SK-N-SH (cell line): ENCODE measurements at regions not wholly inside any gene's neighbourhood (a gene's known extent, or its start where the extent isn't known, plus 50 kb on each side); places are given as distances from the start of the nearest gene placed in this dataset.

ENCODE experiments used
- CTCF ChIA-PET: fragments of 300-600, 350-600 bp; formaldehyde crosslinking; extraction: SDS; loops from one replicate; lab custom pipeline; 2021; lab: Yijun Ruan, JAX
- POLR2A ChIA-PET: fragments of 350-600 bp; sonication (Branson Sonifier 250); formaldehyde crosslinking; extraction: SDS; loops from one replicate; lab custom pipeline; 2020; ENCODE audit warnings: antibody characterized with exemption, inconsistent platforms; lab: Yijun Ruan, JAX
- DNase-seq: peaks from one replicate; pipeline ENCODE4 v3.0.0; 2012
- H2AFZ ChIP-seq: fragments of 200-600 bp; sonication (generic); 2 replicates; pipeline ENCODE4 v1.8.1; 2016; ENCODE audit warnings: antibody characterized with exemption, mild to moderate bottlenecking, low read depth
- H3F3A ChIP-seq: fragments of 200-600 bp; sonication (generic); replicated peaks from 2 replicates; pipeline ENCODE3; 2016; ENCODE audit warnings: antibody characterized with exemption, mild to moderate bottlenecking; ENCODE audit not compliant: insufficient read depth
- H3K27ac ChIP-seq, 2 experiments: fragments of 200-500 bp in 1 of 2; fragments of 200-600 bp in 1 of 2; sonication (Bioruptor generic) in 1 of 2; sonication (generic), shearing (Covaris generic) in 1 of 2; 2 replicates each; pipeline versions ENCODE4 v1.5.1 to v1.6.1; 2014 to 2016; ENCODE audit warnings: low read depth in 2 of 2, inconsistent platforms in 1 of 2, low read length in 1 of 2, mild to moderate bottlenecking in 1 of 2, mixed read lengths in 1 of 2
- H3K27me3 ChIP-seq: fragments of 200-600 bp; sonication (generic), shearing (Covaris generic); 2 replicates; pipeline ENCODE4 v1.6.1; 2016; ENCODE audit warnings: mixed run types; ENCODE audit not compliant: insufficient read depth
- H3K36me3 ChIP-seq, 2 experiments: fragments of 200-500 bp in 1 of 2; fragments of 200-600 bp in 1 of 2; sonication (Bioruptor generic) in 1 of 2; sonication (generic) in 1 of 2; replicated peaks in 1 of 2; 2 replicates each; pipeline versions ENCODE3 to v1.5.1; 2014 to 2016; ENCODE audit warnings: low read length in 1 of 2, mild to moderate bottlenecking in 1 of 2; ENCODE audit not compliant: insufficient read depth in 2 of 2, control insufficient read depth in 1 of 2
- H3K4me1 ChIP-seq, 2 experiments: fragments of 200-500 bp in 1 of 2; fragments of 200-600 bp in 1 of 2; sonication (Bioruptor generic) in 1 of 2; sonication (generic), shearing (Covaris generic) in 1 of 2; 2 replicates each; pipeline versions ENCODE4 v1.5.1 to v1.6.1; 2014 to 2016; ENCODE audit warnings: low read depth in 1 of 2, low read length in 1 of 2, mixed run types in 1 of 2; ENCODE audit not compliant: insufficient read depth in 2 of 2, control insufficient read depth in 1 of 2
- H3K4me2 ChIP-seq: fragments of 200-600 bp; sonication (generic), shearing (Covaris generic); 2 replicates; pipeline ENCODE4 v1.6.1; 2017; ENCODE audit warnings: mixed run types
- H3K4me3 ChIP-seq, 2 experiments: fragments of 200-500 bp in 1 of 2; fragments of 200-600 bp in 1 of 2; sonication (Bioruptor generic) in 1 of 2; sonication (generic), shearing (Covaris generic) in 1 of 2; 2 replicates each; pipeline versions ENCODE4 v1.5.1 to v1.8.1; 2014 to 2016; ENCODE audit warnings: low read depth in 2 of 2, inconsistent platforms in 1 of 2, low read length in 1 of 2, mild to moderate bottlenecking in 1 of 2, mixed read lengths in 1 of 2, moderate library complexity in 1 of 2
- H3K79me2 ChIP-seq: fragments of 200-600 bp; sonication (generic); 2 replicates; pipeline ENCODE4 v1.8.1; 2017; ENCODE audit warnings: mild to moderate bottlenecking; ENCODE audit not compliant: insufficient read depth
- H3K9ac ChIP-seq: fragments of 200-600 bp; sonication (generic); 2 replicates; pipeline ENCODE4 v1.6.1; 2017; ENCODE audit warnings: mixed run types
- H3K9me2 ChIP-seq: fragments of 200-600 bp; sonication (generic); 2 replicates; pipeline ENCODE4 v1.6.1; 2017; ENCODE audit warnings: mixed run types
- H3K9me3 ChIP-seq: fragments of 200-600 bp; sonication (generic); 2 replicates; pipeline ENCODE4 v1.6.1; 2017; ENCODE audit warnings: mixed run types, mild to moderate bottlenecking, moderate library complexity
- H4K20me1 ChIP-seq: fragments of 200-600 bp; sonication (generic); 2 replicates; pipeline ENCODE4 v1.6.1; 2017; ENCODE audit warnings: mild to moderate bottlenecking, mixed run types; ENCODE audit not compliant: insufficient read depth
- EZH2phosphoT487 ChIP-seq: fragments of 200-600 bp; sonication (generic); IDR thresholded peaks from 2 replicates; pipeline ENCODE4 v1.6.1; 2017; ENCODE audit warnings: low read depth, mixed run types, mild to moderate bottlenecking, antibody characterized with exemption, moderate library complexity, borderline replicate concordance
- FOSL2 ChIP-seq: IDR thresholded peaks from 2 replicates; pipeline ENCODE4 v1.4.0; 2012; ENCODE audit warnings: low read depth, mild to moderate bottlenecking, moderate library complexity, borderline replicate concordance
- FOXM1 ChIP-seq: IDR thresholded peaks from 2 replicates; pipeline ENCODE4 v1.4.0; 2012; ENCODE audit warnings: low read depth, mild to moderate bottlenecking
- MAX ChIP-seq: IDR thresholded peaks from 2 replicates; pipeline ENCODE4 v1.4.0; 2012; ENCODE audit warnings: low read depth
- NFIC ChIP-seq: IDR thresholded peaks from 2 replicates; pipeline ENCODE4 v1.4.0; 2012; ENCODE audit warnings: borderline replicate concordance
- RCOR1 ChIP-seq: fragments of 150-350 bp; IDR thresholded peaks from 2 replicates; pipeline ENCODE4 v1.6.1; 2017; ENCODE audit warnings: antibody characterized with exemption, low read length
- REST ChIP-seq: IDR thresholded peaks from 2 replicates; pipeline ENCODE4 v1.6.1; 2012; ENCODE audit warnings: mild to moderate bottlenecking, low read depth, low read length, moderate library complexity
- RFX5 ChIP-seq: IDR thresholded peaks from 2 replicates; pipeline ENCODE4 v1.6.1; 2012; ENCODE audit warnings: mild to moderate bottlenecking, improper control_type of control experiment, low read length
- TAF1 ChIP-seq: IDR thresholded peaks from 2 replicates; pipeline ENCODE4 v1.6.1; 2012; ENCODE audit warnings: low read depth, mild to moderate bottlenecking, low read length, moderate library complexity, borderline replicate concordance
- TEAD4 ChIP-seq: IDR thresholded peaks from 2 replicates; pipeline ENCODE4 v1.4.0; 2012; ENCODE audit warnings: mild to moderate bottlenecking, borderline replicate concordance; ENCODE audit not compliant: insufficient read depth
- YY1 ChIP-seq: IDR thresholded peaks from 2 replicates; pipeline ENCODE4 v1.4.0; 2012; ENCODE audit warnings: low read depth, mild to moderate bottlenecking
- WGBS: methylation state at CpG from one replicate; pipeline ENCODE4 v1.1.6; 2017; ENCODE audit warnings: low lambda C conversion rate; 5-methylcytosine and 5-hydroxymethylcytosine counted together

- H3F3A ChIP-seq: no peaks in the 10 kb centered on the region
- no peak for DNase-seq
- H2AFZ ChIP-seq: no peak overlapping the region
- H3K27ac ChIP-seq: no peak overlapping the region
- H3K79me2 ChIP-seq: no peaks in the 10 kb centered on the region
- WGBS: 1% methylated on average over 8 of the region's 8 CpGs
- TF ChIP-seq EZH2phosphoT487 (no peak), NFIC (no peak), YY1 (no peak), REST (no peak), MAX (no peak)
- H3K9me2 ChIP-seq: no peaks in the 10 kb centered on the region
- POLR2A ChIA-PET: no interaction called here
- H3K9me3 ChIP-seq: no peaks in the 10 kb centered on the region; the same call in 1 of the 2 replicates
- H3K27me3 ChIP-seq: no peaks in the 10 kb centered on the region
- H3K4me3 ChIP-seq: no peak overlapping the region
- H4K20me1 ChIP-seq: no peaks in the 10 kb centered on the region
- no peaks in the 10 kb centered on the region for H3K36me3 ChIP-seq
- H3K4me1 ChIP-seq: no peaks in the 10 kb centered on the region
- no peak overlapping the region for H3K4me2 ChIP-seq
- H3K9ac ChIP-seq: no peak overlapping the region
- CTCF ChIA-PET: no interaction called here
Observed at GRCh38 chr7:153152801-153153422, 393.4 kb downstream of the ACTR3B start.

GRCh38 chr7:153158149-153158548, 398.6 kb downstream of the ACTR3B start:
- no peaks in the 10 kb centered on the region for H3F3A ChIP-seq
- ChIA-PET POLR2A (no interaction called here), CTCF (interaction anchor here (1.5 kb wide), 1 partner anchor 10 kb away, joined by 4 read pairs; no protein-coding TSS in a partner anchor)
- no peaks in the 10 kb centered on the region for H3K36me3 ChIP-seq
- H3K79me2 ChIP-seq: no peaks in the 10 kb centered on the region
- no peaks in the 10 kb centered on the region for H3K4me1 ChIP-seq
- no peak overlapping the region for H3K4me3 ChIP-seq
- H3K27ac ChIP-seq: no peak overlapping the region
- DNase-seq: no peak
- no peaks in the 10 kb centered on the region for H4K20me1 ChIP-seq
- H3K9me2 ChIP-seq: 0 out of 2 replicates have a peak, but pooled peaks cover 4% of the 10 kb centered on the region
- TF ChIP-seq TAF1 (no peak), FOXM1 (no peak), FOSL2 (no peak), RCOR1 (no peak), TEAD4 (no peak), RFX5 (no peak)
- H3K4me2 ChIP-seq: no peak overlapping the region
- WGBS: 17% methylated on average over 3 of the region's 3 CpGs
- H3K9ac ChIP-seq: no peak overlapping the region
- no peak overlapping the region for H2AFZ ChIP-seq
- peaks cover 8% of the 10 kb centered on the region for H3K9me3 ChIP-seq
- H3K27me3 ChIP-seq: no peaks in the 10 kb centered on the region
